Kidney (tissue), 13 donors: ENCODE measurements at regions not wholly inside any gene's neighbourhood (a gene's known extent, or its start where the extent isn't known, plus 50 kb on each side); places are given as distances from the start of the nearest gene placed in this dataset.

Experiments used
- DNase-seq, 5 donors: peaks; one replicate each; pipeline ENCODE4 v3.0.0-alpha.2; 2013 to 2020
- FAIRE-seq: peaks from 2 replicates; lab custom pipeline; 2012; peaks lifted over from hg19 to GRCh38; lab: Jason Lieb, UNC
- H3K27ac ChIP-seq, 2 donors: one replicate each; pipeline ENCODE4 v1.7.0; 2013; ENCODE audit warnings: low read depth in 2 of 2, low read length in 2 of 2, inconsistent platforms in 1 of 2
- H3K27me3 ChIP-seq: one replicate; pipeline ENCODE4 v1.7.1; 2013; ENCODE audit warnings: low read length, inconsistent platforms; ENCODE audit not compliant: control insufficient read depth, insufficient read depth
- H3K36me3 ChIP-seq, 3 donors: one replicate each; pipeline versions ENCODE4 v1.7.0 to v1.7.1; 2013; ENCODE audit warnings: low read length in 3 of 3, control low read depth in 1 of 3, inconsistent platforms in 1 of 3; ENCODE audit not compliant: insufficient read depth in 3 of 3, control insufficient read depth in 2 of 3
- H3K4me1 ChIP-seq, 3 donors: one replicate each; pipeline versions ENCODE4 v1.7.0 to v1.7.1; 2013; ENCODE audit warnings: low read length in 3 of 3, inconsistent platforms in 1 of 3, low read depth in 1 of 3; ENCODE audit not compliant: control insufficient read depth in 2 of 3, insufficient read depth in 2 of 3
- H3K4me3 ChIP-seq, 3 donors: one replicate each; pipeline versions ENCODE4 v1.7.0 to v1.8.1; 2013; ENCODE audit warnings: low read length in 3 of 3, control low read depth in 1 of 3, inconsistent platforms in 1 of 3
- H3K9ac ChIP-seq, 3 donors: one replicate each; pipeline versions ENCODE4 v1.7.0 to v1.7.1; 2013; ENCODE audit warnings: low read length in 3 of 3, control low read depth in 1 of 3, inconsistent platforms in 1 of 3
- H3K9me3 ChIP-seq, 3 donors: one replicate each; pipeline versions ENCODE4 v1.7.0 to v1.7.1; 2013; ENCODE audit warnings: low read length in 3 of 3, control low read depth in 1 of 3, inconsistent platforms in 1 of 3; ENCODE audit not compliant: control insufficient read depth in 2 of 3, insufficient read depth in 1 of 3
- intact Hi-C: fragments of 100-400 bp; cut with DNase I; formaldehyde crosslinking; loops from one replicate; pipeline ENCODE4 v1.11.1; 2022
- TF ChIP-seq, protein P1 (sequence below): IDR thresholded peaks from 3 replicates; pipeline ENCODE4 v1.5.1; 2012; ENCODE audit warnings: mild to moderate bottlenecking, moderate library complexity, borderline replicate concordance; ENCODE audit not compliant: insufficient read depth; ENCODE audit errors: extremely low read depth
- donor health status: control.
- donor health status: control.
- donor health status: control.
- donor health status: control.
- donor health status: control.
- donor health status: DM: yes; HTN: yes; CAD: no.
- donor health status: Normal renal cell carcinoma (clear cell type).

DNA sequence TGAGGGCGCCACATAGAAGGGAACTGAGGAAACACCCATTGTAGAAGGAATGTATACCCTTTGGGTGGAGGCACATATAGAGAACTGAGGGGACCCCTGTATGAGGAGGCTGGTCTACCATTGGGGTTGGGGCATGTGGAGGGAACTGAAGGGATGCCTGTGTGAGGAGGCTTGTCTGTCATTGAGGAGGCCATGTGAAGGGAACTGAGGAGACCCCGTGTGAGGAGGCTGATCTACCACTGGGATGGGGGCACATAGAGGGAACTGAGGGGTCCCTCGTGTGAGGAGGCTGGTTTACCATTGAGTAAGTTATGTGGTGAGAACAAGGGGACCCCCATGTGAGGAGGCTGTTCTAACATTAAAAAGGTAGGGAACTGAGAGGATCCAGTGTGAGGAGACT lies 156.1 kb downstream of the FBLN2 start:
- TF ChIP-seq, protein P1, sequence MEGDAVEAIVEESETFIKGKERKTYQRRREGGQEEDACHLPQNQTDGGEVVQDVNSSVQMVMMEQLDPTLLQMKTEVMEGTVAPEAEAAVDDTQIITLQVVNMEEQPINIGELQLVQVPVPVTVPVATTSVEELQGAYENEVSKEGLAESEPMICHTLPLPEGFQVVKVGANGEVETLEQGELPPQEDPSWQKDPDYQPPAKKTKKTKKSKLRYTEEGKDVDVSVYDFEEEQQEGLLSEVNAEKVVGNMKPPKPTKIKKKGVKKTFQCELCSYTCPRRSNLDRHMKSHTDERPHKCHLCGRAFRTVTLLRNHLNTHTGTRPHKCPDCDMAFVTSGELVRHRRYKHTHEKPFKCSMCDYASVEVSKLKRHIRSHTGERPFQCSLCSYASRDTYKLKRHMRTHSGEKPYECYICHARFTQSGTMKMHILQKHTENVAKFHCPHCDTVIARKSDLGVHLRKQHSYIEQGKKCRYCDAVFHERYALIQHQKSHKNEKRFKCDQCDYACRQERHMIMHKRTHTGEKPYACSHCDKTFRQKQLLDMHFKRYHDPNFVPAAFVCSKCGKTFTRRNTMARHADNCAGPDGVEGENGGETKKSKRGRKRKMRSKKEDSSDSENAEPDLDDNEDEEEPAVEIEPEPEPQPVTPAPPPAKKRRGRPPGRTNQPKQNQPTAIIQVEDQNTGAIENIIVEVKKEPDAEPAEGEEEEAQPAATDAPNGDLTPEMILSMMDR: no peak
- Histone ChIP-seq H3K4me3 (no peak overlapping the region), H3K36me3 (no peaks in the 10 kb centered on the region), H3K9me3 (peaks cover 0 to 4% (median 0%) of the 10 kb centered on the region in 3 donors), H3K27me3 (no peaks in the 10 kb centered on the region), H3K4me1 (no peaks in the 10 kb centered on the region), H3K9ac (no peak overlapping the region), H3K27ac (no peak overlapping the region)
- DNase-seq: peak in 1 of 5 donors; percentile 11
- intact Hi-C loops: no loop called here
- no peak for FAIRE-seq

DNA sequence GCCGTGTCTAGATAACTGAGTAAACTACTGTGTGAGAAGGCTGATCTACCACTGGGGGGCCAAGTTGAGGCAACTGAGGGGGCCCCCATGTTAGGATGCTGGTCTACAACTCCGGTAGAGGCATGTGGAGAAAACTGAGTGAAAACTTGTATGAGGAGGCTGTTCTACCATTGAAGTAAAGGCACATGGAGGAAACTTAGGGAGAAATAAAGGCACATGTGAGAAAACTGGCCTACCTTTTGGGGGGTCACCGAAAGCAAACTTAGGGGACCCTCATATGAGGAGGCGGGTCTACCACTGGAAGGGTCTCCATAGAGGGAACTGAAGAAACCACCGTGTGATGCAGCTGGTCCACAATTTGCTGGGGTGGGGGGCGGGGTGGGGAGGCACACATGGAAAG lies 155.2 kb downstream of the FBLN2 start:
- TF ChIP-seq, protein P1: no peak
- Histone ChIP-seq H3K9ac (no peak overlapping the region), H3K36me3 (no peaks in the 10 kb centered on the region), H3K4me3 (no peak overlapping the region), H3K4me1 (no peaks in the 10 kb centered on the region), H3K27me3 (no peaks in the 10 kb centered on the region), H3K27ac (no peak overlapping the region), H3K9me3 (peaks cover 0 to 3% (median 0%) of the 10 kb centered on the region in 3 donors)
- peak in 1 of 5 donors; percentile 4 for DNase-seq
- FAIRE-seq: no peak
- intact Hi-C loops: no loop called here

DNA sequence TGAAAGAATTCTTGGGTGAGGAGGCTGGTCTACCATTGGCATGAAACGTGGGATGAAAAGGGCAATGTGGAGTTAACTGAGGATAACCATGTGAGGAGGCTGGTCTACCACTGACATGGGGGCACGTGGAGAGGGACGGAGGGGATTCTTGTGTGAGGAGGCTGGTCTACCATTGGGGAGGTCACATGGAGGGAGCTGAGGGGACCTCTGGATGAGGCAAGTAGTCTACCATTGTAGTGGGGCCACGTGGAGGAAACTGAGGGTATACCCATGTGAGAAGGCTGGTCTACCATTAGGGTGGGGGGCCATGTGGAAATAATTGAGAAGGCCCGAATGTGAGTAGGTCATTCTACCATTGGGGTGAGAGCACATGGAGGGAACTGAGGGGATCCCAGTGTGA lies 154.1 kb downstream of the FBLN2 start:
- TF ChIP-seq, protein P1: no peak
- no peak overlapping the region for H3K27ac ChIP-seq
- FAIRE-seq (no peak), DNase-seq (peak in 2 of 5 donors; percentile 13 to 32)
- no peak overlapping the region for H3K9ac ChIP-seq
- H3K4me1 ChIP-seq: no peaks in the 10 kb centered on the region
- H3K9me3 ChIP-seq: peaks cover 0 to 3% (median 0%) of the 10 kb centered on the region in 3 donors
- no peaks in the 10 kb centered on the region for H3K36me3 ChIP-seq
- H3K27me3 ChIP-seq: no peaks in the 10 kb centered on the region
- H3K4me3 ChIP-seq: no peak overlapping the region
- intact Hi-C loops: no loop called here

DNA sequence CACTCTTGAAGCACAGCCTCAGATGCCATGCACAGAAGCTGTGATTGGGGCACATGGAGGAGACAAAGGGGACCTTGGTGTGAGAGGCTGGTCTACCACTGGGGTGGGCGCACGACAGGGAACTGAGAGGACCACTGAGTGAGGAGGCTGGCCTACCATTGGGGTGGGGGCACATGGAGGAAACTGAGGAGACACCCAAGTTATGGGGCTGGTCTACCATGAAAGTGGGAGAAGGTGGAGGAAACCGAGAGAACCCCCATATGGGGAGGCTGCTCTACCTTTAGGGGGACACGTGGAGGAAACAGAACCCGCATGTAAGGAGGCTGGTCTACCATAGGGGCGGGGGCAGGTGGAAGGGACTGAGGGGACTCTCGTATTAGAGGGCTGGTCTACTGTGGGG lies 153.4 kb downstream of the FBLN2 start:
- TF ChIP-seq, protein P1: no peak
- Histone ChIP-seq H3K36me3 (no peaks in the 10 kb centered on the region), H3K9me3 (peaks cover 0 to 3% (median 0%) of the 10 kb centered on the region in 3 donors), H3K27me3 (no peaks in the 10 kb centered on the region), H3K27ac (no peak overlapping the region), H3K4me1 (no peaks in the 10 kb centered on the region), H3K4me3 (no peak overlapping the region), H3K9ac (no peak overlapping the region)
- FAIRE-seq: no peak
- intact Hi-C loops: no loop called here
- DNase-seq: peak in 2 of 5 donors; percentile 11 to 17
